Stimulated activated CD8-positive, alpha-beta memory T cell treated with anti-CD3 and anti-CD28 coated beads, Interleukin-7, amount 100 ng/mL, for 4 hours (primary cell): ENCODE measurements at regions not wholly inside any gene's neighbourhood (a gene's known extent, or its start where the extent isn't known, plus 50 kb on each side); places are given as distances from the start of the nearest gene placed in this dataset.

ENCODE experiments used
- DNase-seq, 2 donors: peaks; one replicate each; pipeline ENCODE4 v3.0.0-alpha.2; 2020; ENCODE audit warnings: low read depth in 2 of 2

GRCh38 chr18:72181241-72181764, 362.8 kb downstream of the CBLN2 start:
- DNase-seq: no peak

DNA sequence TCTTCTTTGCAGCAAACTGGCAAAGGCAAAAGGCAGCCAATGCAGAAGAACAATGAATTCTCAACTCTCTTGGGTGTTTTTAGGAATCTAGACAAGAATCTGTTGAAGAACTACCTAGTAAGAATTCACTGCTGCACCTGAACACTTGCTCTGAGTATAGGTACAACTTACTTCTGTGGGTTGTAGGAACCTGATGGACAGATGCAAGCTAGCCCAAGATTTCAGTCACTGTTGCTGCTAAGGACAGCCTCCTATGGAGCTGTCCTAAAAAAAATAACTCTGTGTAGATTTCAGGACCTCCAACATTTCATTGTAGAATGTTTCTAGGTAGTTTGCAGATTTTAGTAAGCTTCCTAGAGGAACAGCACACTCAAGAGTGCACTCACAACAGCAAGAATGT, 363.5 kb downstream of the CBLN2 start:
- DNase-seq: no peak

DNA sequence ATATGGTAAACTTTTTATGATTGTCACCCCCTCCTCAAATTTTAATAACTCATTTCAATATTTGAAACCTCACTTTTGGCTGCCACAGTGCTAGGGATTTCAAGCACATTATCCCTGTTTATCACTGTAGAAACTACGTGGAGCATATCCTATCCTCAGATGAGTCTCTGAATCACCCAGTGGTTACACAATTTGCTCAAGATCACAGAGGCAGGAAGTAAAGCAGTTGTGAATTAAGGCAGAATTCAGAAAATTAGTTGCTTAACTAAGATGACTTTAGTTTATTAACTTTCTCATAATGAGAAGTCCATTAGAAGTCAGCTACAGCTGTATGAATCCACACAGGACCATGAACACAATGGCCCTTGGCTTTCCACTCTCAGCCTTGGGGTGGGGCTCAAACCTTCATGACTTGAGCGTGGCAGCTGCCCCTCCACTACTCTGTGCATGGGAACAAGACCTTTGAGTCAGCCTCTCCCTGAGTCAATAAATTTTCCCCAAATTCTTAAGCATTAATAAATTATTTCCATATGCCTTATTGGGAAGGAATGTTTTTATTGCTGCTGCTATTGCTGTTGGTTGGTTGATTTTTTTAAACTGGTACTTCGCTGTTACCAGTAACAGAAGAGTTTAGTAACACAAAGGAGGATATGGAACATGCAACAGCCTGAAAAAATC, 369.0 kb downstream of the CBLN2 start:
- DNase-seq: no peak

DNA sequence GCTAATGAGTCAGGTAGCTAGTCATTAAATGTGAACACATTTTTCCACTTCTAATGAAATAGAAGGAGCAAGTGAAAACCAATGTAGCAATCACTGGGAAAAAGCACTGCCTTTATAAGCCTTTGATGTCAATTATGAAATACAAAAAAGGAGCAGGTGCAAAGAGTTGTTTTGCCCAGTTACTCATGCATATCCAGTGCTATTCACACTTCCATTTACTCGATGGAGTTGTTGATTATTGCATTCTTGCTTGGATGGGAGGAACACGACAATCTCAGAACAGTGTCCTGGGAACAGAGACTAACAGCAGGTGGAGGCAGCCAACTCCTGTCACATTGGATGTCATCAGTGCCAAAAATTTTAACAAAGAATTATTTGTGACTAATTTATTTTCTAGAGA, 372.5 kb downstream of the CBLN2 start:
- no peak for DNase-seq

- no peak for DNase-seq
These were observed 382.5 kb downstream of the CBLN2 start for GRCh38 chr18:72161691-72162090.

DNA sequence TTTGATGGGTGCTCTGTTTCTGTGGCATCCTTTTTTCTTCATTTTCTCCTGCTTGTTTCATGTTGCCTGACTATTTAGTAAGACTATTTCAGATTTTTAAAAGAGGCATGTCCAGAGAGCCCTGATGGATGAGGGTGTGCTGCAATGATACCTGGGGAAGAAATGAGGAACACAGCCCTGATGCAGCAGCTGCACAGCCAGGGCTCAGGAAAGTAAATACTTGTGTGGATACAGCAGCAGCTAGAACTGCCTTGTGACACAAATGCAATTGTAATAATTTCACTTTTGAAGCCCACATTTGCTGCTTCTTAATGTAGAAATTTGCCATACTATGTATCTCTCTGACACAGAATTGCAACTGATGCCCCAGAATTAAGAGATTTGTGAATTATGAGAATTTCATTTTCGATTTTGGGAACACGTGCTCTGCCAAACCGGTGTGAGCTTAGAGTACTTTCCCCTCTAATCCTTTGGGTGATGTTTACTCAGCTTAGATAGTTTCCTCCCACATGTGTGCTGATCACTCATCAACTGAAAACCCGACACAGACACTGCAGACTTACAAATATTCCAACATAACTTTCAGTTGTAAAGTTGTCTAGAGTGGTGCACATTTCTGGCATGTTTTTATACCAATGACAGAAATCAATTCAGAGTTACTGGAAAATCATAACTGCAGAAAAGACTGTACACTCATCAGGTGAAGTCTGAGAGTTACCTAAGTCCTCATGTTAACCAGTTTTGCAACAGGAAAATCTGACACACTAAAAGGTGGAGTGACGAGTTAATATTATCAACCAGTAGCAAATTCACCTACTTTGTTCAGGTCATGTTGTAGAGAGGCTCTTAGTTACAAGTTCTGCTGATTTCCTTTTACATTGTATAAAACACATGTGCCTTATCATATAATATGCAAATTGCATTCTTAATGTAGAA, 383.4 kb downstream of the CBLN2 start:
- no peak for DNase-seq

DNA sequence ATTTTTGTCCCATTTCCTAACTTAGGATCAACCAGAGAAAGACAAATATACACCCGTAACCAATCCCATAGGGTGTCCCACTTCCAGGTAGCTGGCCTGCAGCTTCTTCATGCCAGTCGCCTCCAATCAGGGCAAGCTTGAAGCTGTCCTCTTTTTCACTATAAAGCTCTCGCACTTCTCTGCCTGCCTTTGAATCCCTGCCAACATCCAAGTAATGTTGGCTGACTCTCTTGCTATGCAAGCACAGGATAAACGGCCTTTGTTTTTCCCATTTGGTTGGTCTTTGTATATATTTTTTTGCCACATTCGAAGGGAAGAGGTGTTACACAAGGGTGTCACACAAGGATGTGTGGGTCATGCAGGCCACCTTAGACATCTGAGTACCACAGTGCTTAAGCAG, 388.8 kb downstream of the CBLN2 start:
- DNase-seq: no peak

GRCh38 chr18:72154926-72155325, 389.2 kb downstream of the CBLN2 start:
- no peak for DNase-seq

DNA sequence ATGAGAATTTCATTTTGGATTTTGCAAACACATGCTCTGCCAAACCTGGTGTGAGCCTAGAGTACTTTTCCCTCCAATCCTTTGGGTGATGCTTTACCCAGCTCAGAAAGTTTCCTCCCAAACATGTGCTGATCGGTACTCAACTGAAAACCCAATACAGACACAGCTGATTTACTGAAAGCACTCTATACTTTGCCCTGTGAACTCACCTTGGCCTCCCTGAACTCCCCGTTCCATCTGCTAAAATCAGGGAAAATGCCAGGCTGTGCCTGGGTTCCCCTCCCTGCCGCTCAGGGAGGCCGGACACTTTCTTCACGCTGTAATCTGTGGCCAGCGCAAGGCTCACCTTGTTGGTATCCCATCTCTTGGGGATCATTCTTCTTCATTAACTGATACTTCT, 391.2 kb downstream of the CBLN2 start:
- no peak for DNase-seq

DNA sequence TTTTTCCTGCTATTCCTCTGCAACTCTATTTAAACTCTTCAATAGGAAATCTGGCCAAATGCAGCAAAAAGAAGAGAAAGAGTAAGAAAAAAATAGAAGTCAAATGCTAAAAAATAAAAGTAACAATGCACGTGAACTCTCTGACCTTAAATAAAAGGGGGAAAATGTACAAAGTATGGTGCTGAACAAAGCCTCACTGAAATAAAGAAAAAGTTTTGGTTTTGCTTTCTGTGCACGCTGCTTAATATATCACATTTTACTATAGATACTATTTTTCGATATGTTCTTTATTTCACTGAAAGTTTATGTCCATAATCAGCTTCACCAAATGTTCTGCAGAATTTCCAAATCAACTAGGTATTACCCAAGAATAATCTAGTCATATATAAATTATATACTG, 396.3 kb downstream of the CBLN2 start:
- no peak for DNase-seq

GRCh38 chr18:72140007-72140406, 404.1 kb downstream of the CBLN2 start:
- DNase-seq: no peak

DNA sequence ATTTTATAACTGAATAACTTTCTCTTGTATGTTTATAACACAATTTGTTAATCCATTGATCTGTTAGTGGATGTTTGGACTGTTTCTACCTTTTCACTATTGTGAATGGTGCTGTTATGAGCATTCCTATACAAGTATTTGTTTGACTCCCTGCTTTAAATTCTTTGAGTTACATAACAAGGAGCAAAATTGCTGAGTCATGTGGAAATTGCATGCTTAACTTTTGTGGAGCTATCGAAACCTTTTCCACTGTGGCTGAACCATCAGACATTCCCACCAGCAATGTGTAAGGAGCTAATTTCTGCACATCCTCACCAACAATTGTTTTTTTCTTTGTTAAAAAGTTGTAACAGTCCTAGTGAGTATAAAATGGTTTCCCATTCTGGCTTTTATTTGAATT, 415.5 kb downstream of the CBLN2 start:
- DNase-seq: no peak

GRCh38 chr18:72122103-72122502, 422.0 kb downstream of the CBLN2 start:
- no peak for DNase-seq

DNA sequence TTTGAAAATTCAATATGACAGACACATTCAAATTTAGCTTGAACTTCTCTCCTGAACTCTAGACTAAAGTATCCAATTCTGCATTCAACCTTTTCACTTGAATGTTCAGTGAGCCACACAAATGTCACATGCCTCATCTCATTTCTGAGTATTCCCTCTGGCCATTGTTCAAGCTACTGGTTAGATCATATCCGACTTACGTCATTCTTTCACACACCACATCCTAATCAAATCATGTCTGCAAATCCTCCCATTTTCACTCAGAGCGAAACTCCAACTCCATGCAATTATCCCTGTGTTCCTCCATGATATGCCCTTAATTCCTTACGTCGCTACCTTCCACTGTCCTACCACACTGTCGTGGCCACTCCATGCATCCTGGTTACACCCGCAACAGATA, 425.1 kb downstream of the CBLN2 start:
- no peak for DNase-seq

- no peak for DNase-seq
These were observed 429.1 kb downstream of the CBLN2 start for GRCh38 chr18:72114801-72115594.

DNA sequence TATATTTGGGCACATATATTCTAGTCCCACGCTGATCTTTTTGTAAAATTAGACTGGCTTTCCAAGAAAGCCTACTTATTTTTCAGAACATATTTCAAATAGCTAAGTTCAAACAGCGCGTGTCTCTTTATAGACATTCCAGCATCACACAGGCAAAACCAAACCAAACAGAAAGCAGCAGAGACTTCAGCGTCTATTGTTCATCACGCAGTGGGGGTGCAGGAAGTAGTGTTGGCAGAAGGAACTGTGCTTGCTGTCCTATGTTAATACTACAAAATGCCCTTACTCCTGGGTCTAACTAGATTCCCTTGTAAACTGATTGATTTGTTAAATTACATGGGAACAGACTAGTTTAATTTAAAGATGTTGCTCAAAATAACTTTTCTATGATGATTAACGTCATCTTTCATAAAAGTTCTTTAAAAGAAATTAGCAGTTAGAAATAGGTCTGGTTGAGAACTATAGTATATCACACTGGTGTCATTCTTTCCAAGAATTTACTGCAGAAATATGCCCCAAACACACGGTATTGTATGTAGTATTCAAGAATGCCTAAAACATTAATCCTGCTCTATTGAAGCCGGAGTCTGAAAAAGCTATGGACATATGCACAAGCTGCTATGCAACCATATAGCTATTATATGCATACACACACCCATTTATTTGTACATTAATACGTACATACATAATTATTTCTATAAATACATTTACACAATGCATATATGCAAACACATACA, 436.3 kb downstream of the CBLN2 start:
- DNase-seq: no peak

GRCh38 chr18:72104851-72105250, 439.3 kb downstream of the CBLN2 start:
- no peak for DNase-seq

DNA sequence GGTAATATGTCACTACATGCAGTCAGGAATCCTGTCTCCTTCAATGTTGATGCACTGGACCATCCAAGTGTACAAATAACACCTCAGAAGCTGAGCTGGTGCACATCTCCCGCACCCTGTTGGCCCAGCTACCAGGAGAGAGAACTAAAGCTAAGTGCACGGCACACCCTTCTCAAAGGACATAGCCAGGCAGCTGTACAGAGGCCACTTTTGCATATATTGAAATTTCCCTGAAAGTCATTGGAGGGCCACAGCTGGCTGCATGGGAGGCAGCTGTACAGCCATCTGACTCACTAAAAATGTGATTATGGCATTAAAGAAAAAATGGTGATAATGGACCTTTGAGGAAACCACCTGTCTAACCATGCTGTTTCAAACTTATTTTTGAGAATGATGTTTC, 441.7 kb downstream of the CBLN2 start:
- no peak for DNase-seq

- no peak for DNase-seq
These were observed 443.6 kb downstream of the CBLN2 start for GRCh38 chr18:72100465-72101004.

DNA sequence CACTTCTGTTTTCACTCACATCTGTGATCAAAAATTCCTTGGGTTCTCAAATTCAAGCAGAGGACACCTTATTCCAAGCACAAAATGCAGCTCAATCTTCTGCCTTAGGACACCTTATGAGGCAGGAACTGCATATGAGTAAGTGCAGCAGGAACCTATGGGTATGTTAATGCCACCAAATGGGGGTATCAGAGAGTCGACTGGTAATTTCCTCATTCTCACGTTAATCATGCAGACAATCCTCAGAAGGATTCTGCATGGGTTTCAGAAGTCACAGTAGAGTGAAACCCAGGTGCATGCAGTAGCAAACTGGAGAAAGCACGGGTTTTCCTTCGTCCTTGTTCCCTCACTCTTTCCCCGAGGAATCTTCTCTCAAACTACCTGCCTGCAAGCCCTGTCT, 452.8 kb downstream of the CBLN2 start:
- DNase-seq: no peak

- DNase-seq: no peak
These were observed 454.7 kb downstream of the CBLN2 start for GRCh38 chr18:72089432-72089831.
